Glomerular visceral epithelial cell (primary cell): ENCODE measurements at regions not wholly inside any gene's neighbourhood (a gene's known extent, or its start where the extent isn't known, plus 50 kb on each side); places are given as distances from the start of the nearest gene placed in this dataset.
"Not testable (repeated sequence)": the region's sequence is repeated elsewhere in the genome, so short reads cannot be mapped to it uniquely, and the experiment has no call there.

ENCODE experiments used
- DNase-seq: peaks from one replicate; pipeline ENCODE4 v3.0.0-alpha.2; 2016; ENCODE audit errors: extremely low spot score

- no peak for DNase-seq
Observed at GRCh38 chrX:129361576-129361975, 161.7 kb downstream of the SMARCA1 start.

GRCh38 chrX:129360175-129360574, 163.1 kb downstream of the SMARCA1 start:
- peak; percentile 39 for DNase-seq

DNA sequence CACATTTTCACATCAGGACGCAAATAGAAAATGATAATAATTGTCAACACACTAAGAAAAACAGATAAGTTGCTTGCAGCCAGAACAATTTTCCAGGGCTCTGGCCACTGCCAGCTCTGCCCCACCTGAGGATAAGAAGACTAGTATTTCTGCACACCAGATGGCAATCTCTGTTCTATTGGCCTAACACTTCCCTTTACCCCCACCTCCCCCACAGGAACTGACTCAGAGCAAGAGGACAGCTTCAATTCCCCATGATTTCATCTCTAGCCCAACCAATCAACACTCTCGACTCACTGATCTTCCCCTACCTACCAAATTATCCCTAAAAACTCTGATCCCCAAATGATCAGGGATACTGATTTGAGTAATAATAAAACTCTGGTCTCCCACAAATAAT, 164.0 kb downstream of the SMARCA1 start:
- DNase-seq: peak; percentile 1

GRCh38 chrX:129357428-129357827, 165.9 kb downstream of the SMARCA1 start:
- not testable (repeated sequence) for DNase-seq

- DNase-seq: no peak
Observed at GRCh38 chrX:129347291-129347690, 176.0 kb downstream of the SMARCA1 start.

- no peak for DNase-seq
Observed at GRCh38 chrX:129346574-129346973, 176.7 kb downstream of the SMARCA1 start.

GRCh38 chrX:129337264-129337663, 186.0 kb downstream of the SMARCA1 start:
- DNase-seq: not testable (repeated sequence)

- no peak for DNase-seq
Observed at GRCh38 chrX:129323115-129323514, 200.2 kb downstream of the SMARCA1 start.

DNA sequence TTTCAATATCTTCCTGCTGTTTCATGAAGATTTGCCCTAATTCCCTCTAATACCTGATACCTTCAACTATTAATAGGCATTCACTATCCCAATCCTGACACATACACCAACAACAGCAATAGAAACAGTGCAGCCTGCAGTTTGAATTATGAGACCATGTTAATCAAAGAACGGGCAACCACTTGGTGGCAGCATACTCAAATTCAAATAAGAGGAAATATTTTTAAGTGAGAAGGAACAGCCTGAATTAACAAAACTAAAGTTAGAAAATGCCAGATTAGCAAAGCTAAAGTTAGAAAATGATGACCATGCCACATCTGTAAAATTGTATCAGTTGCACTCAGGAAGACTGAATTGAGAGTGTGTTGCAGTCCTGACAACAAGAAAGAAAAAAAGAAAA, 204.9 kb downstream of the SMARCA1 start:
- peak; percentile 10 for DNase-seq

GRCh38 chrX:129316461-129316860, 206.8 kb downstream of the SMARCA1 start:
- no peak for DNase-seq

DNA sequence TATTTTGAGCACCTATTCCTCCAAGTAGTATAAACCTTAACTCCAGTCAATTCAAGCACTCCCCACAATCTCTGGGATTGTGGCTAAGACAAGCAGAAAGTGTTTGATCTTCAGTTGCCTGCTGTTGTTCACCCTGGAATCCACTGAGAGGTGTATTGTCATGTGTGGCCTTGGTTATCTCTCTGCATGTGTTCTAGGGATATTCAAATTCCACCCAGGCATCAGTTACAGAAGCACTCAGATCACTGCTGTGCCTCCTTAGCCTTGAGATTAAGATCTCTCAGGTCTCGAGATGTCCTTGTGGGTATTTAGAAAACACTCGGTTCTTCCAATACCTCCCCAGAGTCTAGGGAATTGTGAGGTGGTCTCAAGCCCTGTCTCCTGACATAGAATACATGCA, 213.3 kb downstream of the SMARCA1 start:
- no peak for DNase-seq

DNA sequence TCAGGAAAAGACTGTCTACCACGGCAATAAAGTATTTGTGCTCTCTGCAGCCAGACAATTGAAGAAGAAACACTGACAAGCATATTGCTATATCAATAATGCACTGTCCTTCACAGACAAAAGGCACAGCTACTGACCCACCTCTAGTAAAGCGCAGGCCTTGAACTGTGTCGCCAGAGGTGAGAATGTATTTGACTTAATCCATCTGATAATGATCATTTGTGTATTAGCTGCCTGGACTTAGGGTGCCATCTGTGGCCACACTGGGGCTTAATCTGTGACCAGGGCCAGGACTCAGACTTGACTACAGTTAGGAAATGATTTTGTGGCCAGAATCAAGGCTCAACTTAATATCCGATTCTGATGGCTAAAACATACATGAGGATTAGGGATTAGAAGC, 260.4 kb downstream of the SMARCA1 start:
- DNase-seq: no peak

DNA sequence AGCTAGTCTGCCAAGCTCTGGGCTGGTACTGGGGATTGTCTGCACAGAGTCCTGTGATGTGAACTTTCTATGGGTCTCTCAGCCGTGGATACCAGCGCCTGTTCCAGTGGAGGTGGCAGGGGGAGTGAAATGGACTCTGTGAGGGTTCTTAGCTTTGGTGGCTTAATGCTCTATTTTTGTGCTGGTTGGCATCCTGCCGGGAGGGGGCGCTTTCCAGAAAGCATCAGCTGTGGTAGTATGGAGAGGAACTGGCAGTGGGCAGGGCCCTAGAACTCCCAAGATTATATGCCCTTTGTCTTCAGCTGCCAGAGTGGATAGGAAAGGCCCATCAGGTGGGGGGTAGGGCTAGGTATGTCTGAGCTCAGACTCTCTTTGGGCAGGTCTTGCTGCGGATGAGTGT, 267.8 kb downstream of the SMARCA1 start:
- not testable (repeated sequence) for DNase-seq

- no peak for DNase-seq
Observed at GRCh38 chrX:129249563-129249962, 273.7 kb downstream of the SMARCA1 start.

GRCh38 chrX:129247642-129248041, 275.6 kb downstream of the SMARCA1 start:
- no peak for DNase-seq

- DNase-seq: peak; percentile 60
Observed at GRCh38 chrX:129239371-129239770, 283.9 kb downstream of the SMARCA1 start.

DNA sequence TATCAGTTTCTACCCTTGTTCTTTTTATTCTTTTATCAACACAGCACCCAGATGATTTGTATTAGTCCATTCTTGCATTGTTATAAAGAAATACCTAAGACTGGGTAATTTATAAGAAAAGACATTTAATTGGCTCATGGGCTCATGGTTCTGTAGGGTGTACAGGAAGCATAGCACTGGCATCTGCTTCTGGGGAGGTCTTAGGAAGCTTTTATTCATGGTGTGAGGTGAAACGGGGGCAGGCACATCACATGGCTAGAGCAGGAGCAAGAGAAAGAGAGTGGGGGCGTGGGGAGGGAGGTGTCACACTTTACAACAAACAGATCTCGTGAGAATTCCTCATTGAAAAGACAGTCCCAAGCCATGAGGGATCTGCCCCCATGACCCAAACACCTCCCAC, 285.3 kb downstream of the SMARCA1 start:
- DNase-seq: no peak

DNA sequence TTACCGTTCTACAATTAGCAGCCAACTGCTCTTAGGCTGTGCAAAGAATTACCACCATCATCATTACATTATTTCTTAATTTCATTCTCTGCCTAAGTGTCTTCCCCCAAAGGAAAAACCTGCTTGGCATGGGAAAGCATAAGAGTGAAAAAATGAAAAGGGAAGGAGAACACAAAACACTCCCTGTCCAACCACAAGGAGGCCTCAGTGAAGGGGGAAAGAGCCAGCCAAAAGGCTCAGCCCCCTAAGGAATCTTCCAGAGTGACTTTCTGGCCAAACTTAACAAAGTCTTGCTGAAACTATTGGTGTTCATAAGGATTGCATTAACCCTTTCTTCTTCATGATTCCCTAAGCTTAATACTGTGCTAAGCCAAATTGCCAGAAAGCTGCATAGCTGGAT, 287.4 kb downstream of the SMARCA1 start:
- DNase-seq: no peak

DNA sequence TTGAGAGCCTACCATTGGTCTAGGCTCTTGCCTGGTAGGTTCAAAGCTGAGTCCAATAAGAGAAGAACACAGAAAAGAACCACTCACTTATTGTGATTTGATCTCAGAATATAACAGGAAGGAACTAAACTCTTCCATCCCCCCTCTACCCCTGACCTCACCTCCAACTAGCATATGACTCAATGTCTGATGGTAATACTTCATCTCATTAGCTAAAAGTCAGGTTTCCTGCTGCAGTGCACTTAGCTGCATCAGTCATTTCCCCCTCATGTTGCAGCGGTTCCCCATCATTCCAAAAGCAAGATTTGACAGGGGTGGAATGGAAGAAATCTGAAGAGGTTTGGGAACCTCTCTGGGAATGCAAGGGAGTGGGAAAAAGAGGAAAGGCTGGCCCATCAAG, 289.5 kb downstream of the SMARCA1 start:
- peak; percentile 29 for DNase-seq

DNA sequence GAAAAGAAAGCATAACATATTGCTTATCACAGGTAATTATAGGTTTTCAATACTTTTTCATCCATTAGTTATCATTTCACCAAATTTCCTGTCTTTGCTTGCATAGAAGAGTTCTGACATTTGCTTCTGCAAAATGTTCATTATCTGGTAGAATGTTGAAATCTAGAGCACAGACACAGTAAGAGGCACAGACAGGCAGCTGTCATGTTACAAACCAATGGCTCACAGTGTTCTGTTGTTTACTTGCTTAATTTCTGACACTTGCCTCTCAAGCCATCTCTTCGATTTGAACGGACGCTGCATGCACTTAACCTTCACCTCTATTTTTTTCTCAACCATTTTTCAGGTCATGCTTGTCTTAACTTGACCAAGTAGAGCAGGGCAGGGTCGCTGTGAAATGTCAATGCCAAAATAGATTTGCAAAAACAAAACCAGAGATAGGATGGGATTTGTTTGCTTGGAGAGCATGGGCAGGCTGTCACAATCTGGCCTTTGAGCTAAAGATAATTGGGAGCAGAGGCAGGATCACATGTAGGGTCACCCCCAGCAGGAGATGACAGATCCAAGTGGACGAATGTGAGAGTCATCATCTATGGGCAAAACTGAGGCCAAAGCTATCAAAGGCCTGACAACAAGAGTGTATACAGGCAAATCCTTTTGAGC, 292.3 kb downstream of the SMARCA1 start:
- DNase-seq: no peak

- no peak for DNase-seq
Observed at GRCh38 chrX:129230168-129230567, 293.1 kb downstream of the SMARCA1 start.

DNA sequence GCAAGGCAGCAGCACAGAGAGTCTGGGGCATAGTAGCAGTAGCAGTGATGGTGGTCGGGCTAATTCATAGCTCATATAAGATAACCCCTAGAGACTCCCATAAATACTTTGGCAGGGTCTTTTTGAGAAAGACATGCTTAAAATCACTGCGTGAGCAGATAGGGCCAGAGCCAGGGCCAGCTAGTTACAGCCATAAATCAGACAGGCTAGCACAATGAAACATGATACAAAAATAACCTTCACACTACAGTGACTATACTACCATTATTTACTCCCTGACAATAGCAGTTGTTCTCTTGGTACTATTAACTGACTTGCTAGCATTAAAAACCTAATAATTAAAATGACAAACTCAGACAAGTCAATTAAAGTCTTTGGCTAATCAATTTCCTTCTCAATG, 295.9 kb downstream of the SMARCA1 start:
- DNase-seq: no peak

DNA sequence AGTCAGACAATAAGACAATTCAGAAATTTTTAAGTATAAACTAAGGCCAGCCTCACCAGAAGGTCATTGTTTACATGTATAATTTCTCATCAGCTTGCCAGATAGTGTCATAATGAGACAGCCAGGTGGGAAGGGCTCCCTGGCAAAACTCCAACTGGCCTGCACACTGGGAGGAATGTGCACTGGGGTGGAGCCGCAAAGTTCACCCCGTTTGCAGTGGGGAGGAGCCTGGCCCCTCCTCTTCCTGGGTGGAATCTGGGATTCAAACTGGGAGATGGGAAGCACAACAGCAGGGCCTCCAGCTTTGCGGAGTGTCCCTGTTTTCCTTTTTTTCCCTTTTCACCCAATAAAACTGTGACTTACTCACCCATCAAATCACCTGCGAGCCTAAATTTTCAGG, 329.9 kb downstream of the SMARCA1 start:
- peak; percentile 9 for DNase-seq

GRCh38 chrX:129188231-129188630, 335.1 kb downstream of the SMARCA1 start:
- DNase-seq: no peak
